Panc1 (cell line): ENCODE measurements at regions not wholly inside any gene's neighbourhood (a gene's known extent, or its start where the extent isn't known, plus 50 kb on each side); places are given as distances from the start of the nearest gene placed in this dataset.

Experiments
- ATAC-seq: fragments of 200-7000 bp; cut with Tn5 transposase; 2 replicates; pipeline ENCODE4 v1.9.1; 2020; ENCODE audit warnings: mild to moderate bottlenecking, moderate library complexity
- BruUV-seq: library from RNA; stranded (reverse); fragments of 400-500 nt; replicated peaks from 2 replicates; lab custom pipeline; 2021; lab: Mats Ljungman, UMichigan
- CTCF ChIA-PET: fragments of 300-600 bp; sonication (Branson Sonifier 250); formaldehyde crosslinking; loops from one replicate; lab custom pipeline; 2022; ENCODE audit warnings: antibody characterized with exemption; lab: Charles Lee
- POLR2A ChIA-PET: fragments of 300-600 bp; sonication (Branson Sonifier 250); formaldehyde crosslinking; loops from one replicate; lab custom pipeline; 2022; ENCODE audit warnings: antibody characterized with exemption; lab: Charles Lee
- DNase-seq: peaks from one replicate; pipeline ENCODE4 v3.0.0-alpha.2; 2010; ENCODE audit warnings: low read depth, low spot score
- H3K27ac ChIP-seq: 2 replicates; pipeline ENCODE4 v1.5.1; 2011; ENCODE audit warnings: mild to moderate bottlenecking, low read length, inconsistent platforms
- H3K27me3 ChIP-seq: fragments of 200-500 bp; sonication (Bioruptor generic); 2 replicates; pipeline ENCODE4 v1.6.0; 2014; ENCODE audit warnings: low read length, inconsistent platforms; ENCODE audit not compliant: control insufficient read depth, insufficient read depth
- H3K36me3 ChIP-seq: fragments of 200-500 bp; sonication (Bioruptor generic); 2 replicates; pipeline ENCODE4 v1.5.1; 2014; ENCODE audit warnings: inconsistent platforms, mild to moderate bottlenecking, low read length, moderate library complexity; ENCODE audit not compliant: control insufficient read depth, insufficient read depth
- H3K4me1 ChIP-seq: 2 replicates; pipeline ENCODE4 v1.5.1; 2011; ENCODE audit warnings: inconsistent platforms, mild to moderate bottlenecking, low read length, moderate library complexity; ENCODE audit not compliant: control insufficient read depth, insufficient read depth
- H3K4me3 ChIP-seq, 2 experiments: 2 replicates each; pipeline ENCODE4 v1.5.1; 2011 to 2012; ENCODE audit warnings: low read depth in 2 of 2, low read length in 2 of 2, mild to moderate bottlenecking in 2 of 2, inconsistent platforms in 1 of 2, moderate library complexity in 1 of 2
- H3K9me3 ChIP-seq: fragments of 200-500 bp; sonication (Bioruptor generic); 2 replicates; pipeline ENCODE4 v1.5.1; 2014; ENCODE audit warnings: low read depth, mild to moderate bottlenecking, inconsistent platforms, low read length, moderate library complexity; ENCODE audit not compliant: control insufficient read depth, insufficient read depth
- POLR2AphosphoS5 ChIP-seq: IDR thresholded peaks from 2 replicates; pipeline ENCODE4 v1.6.1; 2012; ENCODE audit warnings: mild to moderate bottlenecking, low read depth, low read length, moderate library complexity
- SIN3A ChIP-seq: IDR thresholded peaks from 2 replicates; pipeline ENCODE4 v1.6.1; 2012; ENCODE audit warnings: low read depth, mild to moderate bottlenecking, low read length, moderate library complexity, borderline replicate concordance; ENCODE audit not compliant: insufficient read depth
- TCF7L2 ChIP-seq: IDR thresholded peaks from 2 replicates; pipeline ENCODE4 v1.6.1; 2011; ENCODE audit warnings: mild to moderate bottlenecking, low read depth, low read length, inconsistent platforms
- in situ Hi-C: cut with HindIII; loops from 2 replicates; pipeline ENCODE4 v1.10.0; 2016; ENCODE audit warnings: low sequenced_read_pairs, low pct_unique_long_range_greater_than_20kb
- intact Hi-C: fragments of 100-400 bp; cut with micrococcal nuclease; formaldehyde crosslinking; loops from one replicate; pipeline ENCODE4 v1.10.0; 2022; ENCODE audit not compliant: unreplicated experiment
- TF ChIP-seq, protein P1 (sequence below): fragments of 450-650 bp; IDR thresholded peaks from 2 replicates; pipeline ENCODE4 v1.5.1; 2017; ENCODE audit warnings: mild to moderate bottlenecking
- TF ChIP-seq, protein P2 (sequence below), 2 experiments: IDR thresholded peaks; 2 replicates each; pipeline ENCODE4 v1.6.1; 2011 to 2012; ENCODE audit warnings: low read depth in 2 of 2, control low read depth in 1 of 2, low read length in 1 of 2, mild to moderate bottlenecking in 1 of 2, moderate library complexity in 1 of 2; ENCODE audit not compliant: insufficient read depth in 1 of 2

DNA sequence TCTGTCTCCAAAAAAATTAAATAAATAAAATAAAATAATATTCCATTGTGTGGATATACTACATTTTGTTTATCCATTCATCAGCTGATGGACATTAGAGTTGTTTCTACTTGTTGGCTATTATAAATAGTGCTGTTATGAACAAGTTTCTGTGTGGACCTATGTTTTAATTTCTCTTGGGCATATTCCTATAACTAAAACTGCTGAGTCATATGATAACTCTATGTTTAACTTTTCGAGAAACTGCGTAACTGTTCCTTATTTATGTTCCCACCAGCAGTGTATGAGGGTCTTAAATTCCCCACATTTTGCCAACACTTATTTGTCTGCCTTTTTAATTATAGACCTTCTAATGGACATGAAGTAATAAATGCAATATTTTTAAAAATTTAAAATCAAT lies 80.0 kb upstream of the XIST start:
- H3K27me3 ChIP-seq = no peaks in the 10 kb centered on the region
- no peaks in the 10 kb centered on the region for H3K4me1 ChIP-seq
- no peak overlapping the region for H3K4me3 ChIP-seq
- no peak overlapping the region for H3K27ac ChIP-seq
- TF ChIP-seq, protein P1, sequence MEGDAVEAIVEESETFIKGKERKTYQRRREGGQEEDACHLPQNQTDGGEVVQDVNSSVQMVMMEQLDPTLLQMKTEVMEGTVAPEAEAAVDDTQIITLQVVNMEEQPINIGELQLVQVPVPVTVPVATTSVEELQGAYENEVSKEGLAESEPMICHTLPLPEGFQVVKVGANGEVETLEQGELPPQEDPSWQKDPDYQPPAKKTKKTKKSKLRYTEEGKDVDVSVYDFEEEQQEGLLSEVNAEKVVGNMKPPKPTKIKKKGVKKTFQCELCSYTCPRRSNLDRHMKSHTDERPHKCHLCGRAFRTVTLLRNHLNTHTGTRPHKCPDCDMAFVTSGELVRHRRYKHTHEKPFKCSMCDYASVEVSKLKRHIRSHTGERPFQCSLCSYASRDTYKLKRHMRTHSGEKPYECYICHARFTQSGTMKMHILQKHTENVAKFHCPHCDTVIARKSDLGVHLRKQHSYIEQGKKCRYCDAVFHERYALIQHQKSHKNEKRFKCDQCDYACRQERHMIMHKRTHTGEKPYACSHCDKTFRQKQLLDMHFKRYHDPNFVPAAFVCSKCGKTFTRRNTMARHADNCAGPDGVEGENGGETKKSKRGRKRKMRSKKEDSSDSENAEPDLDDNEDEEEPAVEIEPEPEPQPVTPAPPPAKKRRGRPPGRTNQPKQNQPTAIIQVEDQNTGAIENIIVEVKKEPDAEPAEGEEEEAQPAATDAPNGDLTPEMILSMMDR = no peak
- TF ChIP-seq POLR2AphosphoS5 (no peak), TCF7L2 (no peak), SIN3A (no peak)
- TF ChIP-seq, protein P2, sequence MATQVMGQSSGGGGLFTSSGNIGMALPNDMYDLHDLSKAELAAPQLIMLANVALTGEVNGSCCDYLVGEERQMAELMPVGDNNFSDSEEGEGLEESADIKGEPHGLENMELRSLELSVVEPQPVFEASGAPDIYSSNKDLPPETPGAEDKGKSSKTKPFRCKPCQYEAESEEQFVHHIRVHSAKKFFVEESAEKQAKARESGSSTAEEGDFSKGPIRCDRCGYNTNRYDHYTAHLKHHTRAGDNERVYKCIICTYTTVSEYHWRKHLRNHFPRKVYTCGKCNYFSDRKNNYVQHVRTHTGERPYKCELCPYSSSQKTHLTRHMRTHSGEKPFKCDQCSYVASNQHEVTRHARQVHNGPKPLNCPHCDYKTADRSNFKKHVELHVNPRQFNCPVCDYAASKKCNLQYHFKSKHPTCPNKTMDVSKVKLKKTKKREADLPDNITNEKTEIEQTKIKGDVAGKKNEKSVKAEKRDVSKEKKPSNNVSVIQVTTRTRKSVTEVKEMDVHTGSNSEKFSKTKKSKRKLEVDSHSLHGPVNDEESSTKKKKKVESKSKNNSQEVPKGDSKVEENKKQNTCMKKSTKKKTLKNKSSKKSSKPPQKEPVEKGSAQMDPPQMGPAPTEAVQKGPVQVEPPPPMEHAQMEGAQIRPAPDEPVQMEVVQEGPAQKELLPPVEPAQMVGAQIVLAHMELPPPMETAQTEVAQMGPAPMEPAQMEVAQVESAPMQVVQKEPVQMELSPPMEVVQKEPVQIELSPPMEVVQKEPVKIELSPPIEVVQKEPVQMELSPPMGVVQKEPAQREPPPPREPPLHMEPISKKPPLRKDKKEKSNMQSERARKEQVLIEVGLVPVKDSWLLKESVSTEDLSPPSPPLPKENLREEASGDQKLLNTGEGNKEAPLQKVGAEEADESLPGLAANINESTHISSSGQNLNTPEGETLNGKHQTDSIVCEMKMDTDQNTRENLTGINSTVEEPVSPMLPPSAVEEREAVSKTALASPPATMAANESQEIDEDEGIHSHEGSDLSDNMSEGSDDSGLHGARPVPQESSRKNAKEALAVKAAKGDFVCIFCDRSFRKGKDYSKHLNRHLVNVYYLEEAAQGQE (IDR thresholded peaks at IDR 0.05; ENCODE audit: insufficient read depth in 1 of 2, low read depth in 2 of 2, low read length in 1 of 2) = no peak
- H3K9me3 ChIP-seq = no peaks in the 10 kb centered on the region
- in situ Hi-C loops (no loop called here), intact Hi-C loops (no loop called here)
- H3K36me3 ChIP-seq = no peaks in the 10 kb centered on the region
- no TSS peak for BruUV-seq
- DNase-seq (no peak), ATAC-seq (no peak)
- CTCF ChIA-PET = no interaction called here
- POLR2A ChIA-PET = no interaction called here

DNA sequence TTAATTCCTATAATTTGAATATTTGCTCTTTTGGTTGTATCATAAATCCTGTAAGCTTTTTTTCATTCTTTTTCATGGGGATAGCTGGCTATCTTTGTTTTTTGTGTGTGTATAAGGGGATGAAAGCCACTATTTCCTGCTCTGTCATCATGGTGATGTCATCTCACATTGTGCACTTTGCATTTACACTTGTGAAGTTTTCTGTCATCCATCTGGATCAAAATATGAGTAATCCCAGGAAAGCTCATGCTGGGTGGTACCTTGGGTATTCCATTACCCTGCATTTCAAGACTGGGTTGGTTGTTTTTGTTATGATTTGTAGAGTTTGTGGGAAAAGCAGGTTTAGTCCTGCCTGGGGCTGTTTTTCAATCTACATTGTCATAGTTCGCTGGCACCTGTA lies 77.8 kb upstream of the XIST start:
- Histone ChIP-seq H3K27ac (no peak overlapping the region), H3K4me3 (no peak overlapping the region), H3K36me3 (no peaks in the 10 kb centered on the region), H3K4me1 (no peaks in the 10 kb centered on the region), H3K9me3 (no peaks in the 10 kb centered on the region), H3K27me3 (no peaks in the 10 kb centered on the region)
- in situ Hi-C loops (no loop called here), intact Hi-C loops (no loop called here)
- ChIA-PET CTCF (no interaction called here), POLR2A (no interaction called here)
- ATAC-seq (no peak), DNase-seq (no peak)
- no TSS peak for BruUV-seq
- TF ChIP-seq, protein P1 = no peak
- TF ChIP-seq, protein P2 (IDR thresholded peaks at IDR 0.05; ENCODE audit: insufficient read depth in 1 of 2, low read depth in 2 of 2, low read length in 1 of 2) = no peak
- TF ChIP-seq SIN3A (no peak), TCF7L2 (no peak), POLR2AphosphoS5 (no peak)
